ENCODE measurements at regions not wholly inside any gene's neighbourhood (a gene's known extent, or its start where the extent isn't known, plus 50 kb on each side); places are given as distances from the start of the nearest gene placed in this dataset.

DNA sequence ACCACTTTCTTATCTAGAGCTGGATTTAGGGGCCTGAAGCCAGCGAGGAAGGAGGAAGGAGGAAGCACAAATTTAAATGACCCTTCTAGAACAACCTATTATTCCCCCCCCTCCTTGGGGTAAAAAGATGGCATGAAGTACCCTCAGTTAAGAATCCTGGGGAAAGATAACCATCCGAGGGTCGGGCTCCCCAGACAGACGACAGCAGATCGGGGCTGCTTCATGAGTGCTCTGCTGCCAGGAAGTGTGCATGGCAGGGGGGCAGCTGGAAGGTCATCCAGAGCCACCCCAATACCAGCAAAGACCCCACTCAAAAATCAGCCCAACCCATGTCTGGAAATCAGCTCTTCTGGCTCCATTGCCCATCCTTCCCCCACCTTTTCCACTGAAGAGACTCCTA is 207.5 kb downstream of the CTTN start:
- no peak for TF ChIP-seq EZH2phosphoT487 (IDR thresholded peaks at IDR 0.05; ENCODE audit: insufficient read depth, low read depth)
- TF ChIP-seq EZH2 (IDR thresholded peaks at IDR 0.05; ENCODE audit: insufficient read depth, poor library complexity, severe bottlenecking) = no peak

Measured in GM23248 (cell line).